GM21576 (cell line): ENCODE measurements at regions not wholly inside any gene's neighbourhood (a gene's known extent, or its start where the extent isn't known, plus 50 kb on each side); places are given as distances from the start of the nearest gene placed in this dataset.

Experiments
- ATAC-seq: cut with Tn5 transposase; IDR thresholded peaks from one replicate; pipeline ENCODE4 v1.9.1; 2021; ENCODE audit warnings: mild to moderate bottlenecking, moderate library complexity; ENCODE audit not compliant: unreplicated experiment

GRCh38 chr12:125353871-125354270, 288.6 kb downstream of the AACS start:
- ATAC-seq: no peak

GRCh38 chr12:125355614-125356013, 290.4 kb downstream of the AACS start:
- ATAC-seq: no peak

- ATAC-seq: no peak
Observed at GRCh38 chr12:125356111-125356510, 290.9 kb downstream of the AACS start.

GRCh38 chr12:125357561-125357960, 292.3 kb downstream of the AACS start:
- ATAC-seq: no peak

GRCh38 chr12:125360540-125360939, 295.3 kb downstream of the AACS start:
- no peak for ATAC-seq

GRCh38 chr12:125371033-125371432, 305.8 kb downstream of the AACS start:
- ATAC-seq: no peak

GRCh38 chr12:125372085-125372484, 306.9 kb downstream of the AACS start:
- ATAC-seq: no peak

GRCh38 chr12:125373375-125373774, 308.1 kb downstream of the AACS start:
- ATAC-seq: no peak

GRCh38 chr12:125376422-125376821, 311.2 kb downstream of the AACS start:
- no peak for ATAC-seq

GRCh38 chr12:125377093-125377492, 311.9 kb downstream of the AACS start:
- no peak for ATAC-seq

- no peak for ATAC-seq
Observed at GRCh38 chr12:125381373-125381772, 316.1 kb downstream of the AACS start.

GRCh38 chr12:125382926-125383325, 317.7 kb downstream of the AACS start:
- ATAC-seq: no peak

- ATAC-seq: no peak
Observed at GRCh38 chr12:125386652-125387051, 321.4 kb downstream of the AACS start.

GRCh38 chr12:125387206-125387605, 322.0 kb downstream of the AACS start:
- ATAC-seq: no peak

- ATAC-seq: no peak
Observed at GRCh38 chr12:125389061-125389697, 323.9 kb downstream of the AACS start.

- ATAC-seq: no peak
Observed at GRCh38 chr12:125393569-125393968, 328.3 kb downstream of the AACS start.

GRCh38 chr12:125395583-125396215, 330.5 kb downstream of the AACS start:
- ATAC-seq: no peak

- ATAC-seq: no peak
Observed at GRCh38 chr12:125399489-125399888, 334.3 kb downstream of the AACS start.

- ATAC-seq: no peak
Observed at GRCh38 chr12:125402874-125403789, 337.9 kb downstream of the AACS start.

GRCh38 chr12:125403843-125404242, 338.6 kb downstream of the AACS start:
- ATAC-seq: no peak

- peak; percentile 89 for ATAC-seq
Observed at GRCh38 chr12:125406131-125406530, 340.9 kb downstream of the AACS start.

- ATAC-seq: no peak
Observed at GRCh38 chr12:125408718-125409117, 343.5 kb downstream of the AACS start.
